DOHH2 (cell line): ENCODE measurements at regions not wholly inside any gene's neighbourhood (a gene's known extent, or its start where the extent isn't known, plus 50 kb on each side); places are given as distances from the start of the nearest gene placed in this dataset.

ENCODE experiments used
- CTCF ChIP-seq: fragments of 200-600 bp; sonication (generic); IDR thresholded peaks from one replicate; pipeline ENCODE4 v1.5.1; 2014; ENCODE audit warnings: antibody characterized with exemption, mild to moderate bottlenecking, low read depth, low read length; ENCODE audit not compliant: poor library complexity, severe bottlenecking
- EZH2phosphoT487 ChIP-seq: fragments of 200-600 bp; sonication (generic); IDR thresholded peaks from 2 replicates; pipeline ENCODE4 v1.6.1; 2017; ENCODE audit warnings: borderline replicate concordance, mild to moderate bottlenecking, antibody characterized with exemption, low read length, moderate library complexity, mixed read lengths

GRCh38 chr6:147119310-147119709 is 84.9 kb upstream of the STXBP5 start:
- TF ChIP-seq CTCF (no peak), EZH2phosphoT487 (no peak)
